T-cell (primary cell): ENCODE measurements at regions not wholly inside any gene's neighbourhood (a gene's known extent, or its start where the extent isn't known, plus 50 kb on each side); places are given as distances from the start of the nearest gene placed in this dataset.

Source experiments
- ATAC-seq, 4 experiments: fragments of 200-7000 bp in 3 of 4; fragments of 150-1000 bp in 1 of 4; cut with Tn5 transposase; replicated peaks in 1 of 4; 1 replicate in 3 of 4; 2 replicates in 1 of 4; pipeline ENCODE4 v1.10.0; 2021; ENCODE audit warnings: moderate library complexity in 3 of 4, mild to moderate bottlenecking in 2 of 4, moderate number of reproducible peaks in 1 of 4
- CTCF ChIA-PET, 2 donors: fragments of 300-600 bp; sonication (Branson Sonifier 250); formaldehyde crosslinking; loops; one replicate each; lab custom pipeline; 2022; ENCODE audit warnings: antibody characterized with exemption in 2 of 2; lab: Charles Lee
- POLR2A ChIA-PET, 2 donors: fragments of 300-600 bp; sonication (Branson Sonifier 250); formaldehyde crosslinking; loops; one replicate each; lab custom pipeline; 2022; ENCODE audit warnings: antibody characterized with exemption in 2 of 2; lab: Charles Lee
- DNase-seq, 35 experiments: peaks; one replicate each; pipeline versions ENCODE4 v3.0.0 to v3.0.0-alpha.2; 2013 to 2023
- H3K27ac ChIP-seq: one replicate; pipeline ENCODE4 v1.5.1; 2013; ENCODE audit warnings: low read length
- H3K27me3 ChIP-seq, 2 experiments: replicated peaks in 1 of 2; 1 replicate in 1 of 2; 2 replicates in 1 of 2; pipeline versions ENCODE4 v1.6.1 to v1.7.0; 2013; ENCODE audit warnings: low read length in 1 of 2, mixed read lengths in 1 of 2; ENCODE audit not compliant: control insufficient read depth in 2 of 2, insufficient read depth in 2 of 2; ENCODE audit errors: extremely low read depth in 1 of 2
- H3K36me3 ChIP-seq, 2 donors: 1 replicate in 1 of 2; 2 replicates in 1 of 2; pipeline versions ENCODE4 v1.6.1 to v1.7.0; 2013; ENCODE audit warnings: low read length in 1 of 2; ENCODE audit not compliant: control insufficient read depth in 2 of 2, insufficient read depth in 1 of 2; ENCODE audit errors: extremely low read depth in 1 of 2
- H3K4me1 ChIP-seq, 2 experiments: 1 replicate in 1 of 2; 2 replicates in 1 of 2; pipeline versions ENCODE4 v1.6.1 to v1.7.0; 2013; ENCODE audit warnings: low read length in 2 of 2, mixed read lengths in 1 of 2; ENCODE audit not compliant: insufficient read depth in 2 of 2, control insufficient read depth in 1 of 2; ENCODE audit errors: extremely low read depth in 1 of 2
- H3K4me3 ChIP-seq, 2 donors: 1 replicate in 1 of 2; 2 replicates in 1 of 2; pipeline versions ENCODE4 v1.5.1 to v1.7.0; 2013; ENCODE audit warnings: mild to moderate bottlenecking in 2 of 2, low read length in 1 of 2, moderate library complexity in 1 of 2; ENCODE audit not compliant: control insufficient read depth in 1 of 2; ENCODE audit errors: extremely low read depth in 1 of 2
- H3K9me3 ChIP-seq: 2 replicates; pipeline ENCODE4 v1.7.0; 2013
- H3K27ac Mint-ChIP-seq, 2 donors: one replicate each; pipeline ENCODE4 v1.8.0; 2020 to 2021; ENCODE audit warnings: mild to moderate bottlenecking in 2 of 2, mixed read lengths in 2 of 2
- H3K27me3 Mint-ChIP-seq, 2 donors: one replicate each; pipeline ENCODE4 v1.8.0; 2021 to 2022; ENCODE audit warnings: mixed read lengths in 2 of 2
- H3K36me3 Mint-ChIP-seq: one replicate; pipeline ENCODE4 v1.8.0; 2021; ENCODE audit warnings: mixed read lengths
- H3K4me1 Mint-ChIP-seq, 3 donors: one replicate each; pipeline ENCODE4 v1.8.0; 2020 to 2022; ENCODE audit warnings: mixed read lengths in 3 of 3, mild to moderate bottlenecking in 1 of 3
- H3K4me3 Mint-ChIP-seq, 3 donors: one replicate each; pipeline ENCODE4 v1.8.0; 2020 to 2022; ENCODE audit warnings: mild to moderate bottlenecking in 3 of 3, mixed read lengths in 3 of 3, moderate library complexity in 3 of 3
- H3K9me3 Mint-ChIP-seq, 3 donors: one replicate each; pipeline ENCODE4 v1.8.0; 2020 to 2022; ENCODE audit warnings: mixed read lengths in 3 of 3
- WGBS: methylation state at CpG from one replicate; pipeline ENCODE4 v1.1.5; 2013; ENCODE audit warnings: missing lambda C conversion rate; ENCODE audit not compliant: insufficient coverage; 5-methylcytosine and 5-hydroxymethylcytosine counted together

GRCh38 chr13:63117710-63118109 lies 1702.1 kb upstream of the PCDH20 start:
- ChIA-PET CTCF (no interaction called here), POLR2A (no interaction called here)
- Mint-ChIP-seq H3K27ac (no peak overlapping the region), H3K4me3 (no peak overlapping the region), H3K27me3 (no peaks in the 10 kb centered on the region), H3K36me3 (no peaks in the 10 kb centered on the region), H3K9me3 (peaks cover 0 to 8% (median 2%) of the 10 kb centered on the region in 3 donors), H3K4me1 (no peaks in the 10 kb centered on the region)
- H3K27ac ChIP-seq: no peak overlapping the region
- no peaks in the 10 kb centered on the region for H3K9me3 ChIP-seq
- no peaks in the 10 kb centered on the region for H3K4me1 ChIP-seq
- no peaks in the 10 kb centered on the region for H3K36me3 ChIP-seq
- 88% methylated on average over 10 of the region's 15 CpGs for WGBS
- DNase-seq: no peak
- no peak for ATAC-seq
- H3K4me3 ChIP-seq: no peak overlapping the region
- H3K27me3 ChIP-seq: no peaks in the 10 kb centered on the region

DNA sequence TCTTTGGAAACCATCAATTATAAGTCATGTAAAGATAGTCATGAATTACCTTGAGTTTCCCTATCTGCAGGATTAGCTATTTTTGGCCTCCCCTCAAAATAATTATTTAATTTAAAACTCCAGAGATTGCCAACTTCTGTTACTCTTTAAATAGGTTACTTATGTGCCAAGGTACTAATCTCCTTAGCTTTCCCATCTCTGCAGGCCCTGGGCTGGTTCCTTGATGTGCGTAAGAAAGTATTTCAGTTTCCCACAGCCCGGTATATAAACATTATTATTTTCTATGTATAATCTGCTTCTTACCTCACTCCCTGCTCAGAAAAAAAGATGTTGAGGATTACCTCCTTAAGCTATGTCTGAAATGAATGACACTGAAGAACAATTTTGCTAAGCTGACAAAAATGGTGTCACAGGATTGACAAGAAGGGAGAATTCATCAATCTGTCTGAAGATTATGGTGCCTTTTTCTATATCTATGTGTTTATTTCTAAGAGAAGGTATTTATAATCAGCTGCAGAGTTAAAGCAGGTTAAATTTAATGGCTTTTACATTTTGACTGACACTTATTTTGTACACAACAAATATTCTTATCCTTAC lies 1697.2 kb upstream of the PCDH20 start:
- H3K4me1 ChIP-seq: no peaks in the 10 kb centered on the region
- H3K36me3 Mint-ChIP-seq: no peaks in the 10 kb centered on the region
- H3K27ac Mint-ChIP-seq: no peak overlapping the region
- ChIA-PET POLR2A (no interaction called here), CTCF (no interaction called here)
- H3K27ac ChIP-seq: no peak overlapping the region
- H3K4me3 Mint-ChIP-seq: no peak overlapping the region
- no peaks in the 10 kb centered on the region for H3K4me1 Mint-ChIP-seq
- no peaks in the 10 kb centered on the region for H3K9me3 ChIP-seq
- H3K27me3 Mint-ChIP-seq: no peaks in the 10 kb centered on the region
- H3K36me3 ChIP-seq: no peaks in the 10 kb centered on the region
- ATAC-seq (no peak), DNase-seq (no peak)
- peaks cover 4 to 8% (median 8%) of the 10 kb centered on the region in 3 donors for H3K9me3 Mint-ChIP-seq
- no peaks in the 10 kb centered on the region for H3K27me3 ChIP-seq
- WGBS: no CpG with 5 or more reads among the region's 2 CpGs
- no peak overlapping the region for H3K4me3 ChIP-seq

DNA sequence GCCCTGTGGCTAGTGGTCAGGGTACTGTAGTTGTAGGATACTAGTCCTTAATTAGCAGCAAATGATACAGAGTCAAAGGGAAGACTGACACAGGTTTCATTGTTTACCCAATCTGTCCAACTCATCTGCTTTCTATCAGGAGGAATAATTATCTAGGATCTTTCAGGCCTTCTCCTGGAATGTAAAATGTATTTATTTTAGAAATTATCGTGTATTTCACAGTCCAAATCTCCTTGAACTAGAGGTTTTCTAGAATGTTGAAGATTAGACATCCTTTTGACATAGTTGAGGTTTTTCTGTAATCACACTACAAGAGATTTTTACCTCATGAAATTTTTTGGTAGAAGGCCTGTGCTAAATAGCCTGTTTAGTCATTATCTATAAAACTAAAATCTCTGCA lies 1694.8 kb upstream of the PCDH20 start:
- Mint-ChIP-seq H3K27me3 (no peaks in the 10 kb centered on the region), H3K9me3 (peaks cover 7 to 9% (median 8%) of the 10 kb centered on the region in 3 donors), H3K4me1 (no peaks in the 10 kb centered on the region), H3K27ac (no peak overlapping the region), H3K4me3 (no peak overlapping the region), H3K36me3 (no peaks in the 10 kb centered on the region)
- H3K9me3 ChIP-seq: no peaks in the 10 kb centered on the region
- WGBS: no CpG with 5 or more reads among the region's 1 CpG
- CTCF ChIA-PET: no interaction called here
- H3K4me3 ChIP-seq: no peak overlapping the region
- no peaks in the 10 kb centered on the region for H3K4me1 ChIP-seq
- no peaks in the 10 kb centered on the region for H3K36me3 ChIP-seq
- POLR2A ChIA-PET: no interaction called here
- H3K27ac ChIP-seq: no peak overlapping the region
- ATAC-seq (no peak), DNase-seq (no peak)
- H3K27me3 ChIP-seq: no peaks in the 10 kb centered on the region

- Mint-ChIP-seq H3K27ac (no peak overlapping the region), H3K36me3 (no peaks in the 10 kb centered on the region), H3K4me3 (no peak overlapping the region), H3K27me3 (no peaks in the 10 kb centered on the region), H3K9me3 (peaks cover 0 to 12% (median 12%) of the 10 kb centered on the region in 3 donors), H3K4me1 (no peaks in the 10 kb centered on the region)
- Histone ChIP-seq H3K4me3 (no peak overlapping the region), H3K9me3 (no peaks in the 10 kb centered on the region), H3K4me1 (no peaks in the 10 kb centered on the region), H3K36me3 (no peaks in the 10 kb centered on the region), H3K27ac (no peak overlapping the region), H3K27me3 (no peaks in the 10 kb centered on the region)
- ChIA-PET CTCF (no interaction called here), POLR2A (interaction anchor here in 1 of 2 donors (0.6 kb wide), 1 partner anchor 1057 kb away, joined by 3 read pairs; no protein-coding TSS in a partner anchor)
- DNase-seq (no peak), ATAC-seq (no peak)
- 80% methylated on average over 2 of the region's 5 CpGs for WGBS
Measured at GRCh38 chr13:63107179-63107943, 1691.7 kb upstream of the PCDH20 start.

GRCh38 chr13:63094717-63095116 lies 1679.1 kb upstream of the PCDH20 start:
- POLR2A ChIA-PET: no interaction called here
- Mint-ChIP-seq H3K9me3 (peaks cover 3 to 23% (median 7%) of the 10 kb centered on the region in 3 donors), H3K4me1 (no peaks in the 10 kb centered on the region), H3K27ac (no peak overlapping the region), H3K27me3 (no peaks in the 10 kb centered on the region), H3K4me3 (no peak overlapping the region), H3K36me3 (no peaks in the 10 kb centered on the region)
- H3K4me3 ChIP-seq: no peak overlapping the region
- no peaks in the 10 kb centered on the region for H3K4me1 ChIP-seq
- ATAC-seq: no peak
- no peak for DNase-seq
- no peaks in the 10 kb centered on the region for H3K36me3 ChIP-seq
- H3K9me3 ChIP-seq: no peaks in the 10 kb centered on the region
- no peak overlapping the region for H3K27ac ChIP-seq
- H3K27me3 ChIP-seq: no peaks in the 10 kb centered on the region
- WGBS: no CpG with 5 or more reads among the region's 1 CpG
- CTCF ChIA-PET: no interaction called here

DNA sequence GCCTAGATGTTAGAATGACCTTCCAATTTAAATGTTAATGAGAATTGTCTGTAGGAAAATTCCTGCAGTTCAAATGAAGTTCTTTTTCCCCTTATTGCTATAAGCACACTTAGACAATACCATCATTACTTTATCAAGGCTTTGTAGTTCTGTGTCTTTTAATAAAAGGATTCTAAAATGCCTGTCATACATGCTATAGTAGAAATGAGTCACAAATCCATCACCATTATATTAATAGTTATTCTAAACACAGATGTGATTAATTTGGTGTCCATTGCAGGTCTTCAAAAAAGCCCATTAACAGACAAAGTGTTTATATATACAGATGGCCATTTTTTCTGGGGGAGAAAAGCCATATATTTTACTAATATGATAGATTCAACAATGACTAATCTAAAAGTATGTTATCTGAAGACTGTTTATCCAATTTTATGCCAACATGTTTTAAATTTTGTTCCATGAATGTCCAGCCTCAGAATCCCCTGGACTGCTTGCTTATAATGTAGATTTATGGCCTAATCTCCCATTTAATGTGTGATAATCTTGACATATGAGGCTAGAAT lies 1678.3 kb upstream of the PCDH20 start:
- no peak overlapping the region for H3K4me3 Mint-ChIP-seq
- no peak for DNase-seq
- H3K9me3 ChIP-seq: no peaks in the 10 kb centered on the region
- ChIA-PET CTCF (no interaction called here), POLR2A (no interaction called here)
- no peaks in the 10 kb centered on the region for H3K36me3 ChIP-seq
- no peak overlapping the region for H3K4me3 ChIP-seq
- no peaks in the 10 kb centered on the region for H3K27me3 Mint-ChIP-seq
- no peak overlapping the region for H3K27ac Mint-ChIP-seq
- no peak for ATAC-seq
- no peaks in the 10 kb centered on the region for H3K36me3 Mint-ChIP-seq
- H3K27me3 ChIP-seq: no peaks in the 10 kb centered on the region
- H3K4me1 Mint-ChIP-seq: no peaks in the 10 kb centered on the region
- H3K4me1 ChIP-seq: no peaks in the 10 kb centered on the region
- H3K27ac ChIP-seq: no peak overlapping the region
- H3K9me3 Mint-ChIP-seq: peaks cover 3 to 19% (median 4%) of the 10 kb centered on the region in 3 donors
